Neural progenitor cell (in vitro differentiated cells): ENCODE measurements at regions not wholly inside any gene's neighbourhood (a gene's known extent, or its start where the extent isn't known, plus 50 kb on each side); places are given as distances from the start of the nearest gene placed in this dataset.

Experiments
- CTCF ChIP-seq: fragments of 200-600 bp; sonication (generic); IDR thresholded peaks from 2 replicates; pipeline ENCODE4 v1.5.1; 2017; ENCODE audit warnings: antibody characterized with exemption, mild to moderate bottlenecking
- EZH2 ChIP-seq: fragments of 200-600 bp; sonication (generic); IDR thresholded peaks from 2 replicates; pipeline ENCODE4 v1.6.1; 2017; ENCODE audit warnings: antibody characterized with exemption, mild to moderate bottlenecking, moderate library complexity

DNA sequence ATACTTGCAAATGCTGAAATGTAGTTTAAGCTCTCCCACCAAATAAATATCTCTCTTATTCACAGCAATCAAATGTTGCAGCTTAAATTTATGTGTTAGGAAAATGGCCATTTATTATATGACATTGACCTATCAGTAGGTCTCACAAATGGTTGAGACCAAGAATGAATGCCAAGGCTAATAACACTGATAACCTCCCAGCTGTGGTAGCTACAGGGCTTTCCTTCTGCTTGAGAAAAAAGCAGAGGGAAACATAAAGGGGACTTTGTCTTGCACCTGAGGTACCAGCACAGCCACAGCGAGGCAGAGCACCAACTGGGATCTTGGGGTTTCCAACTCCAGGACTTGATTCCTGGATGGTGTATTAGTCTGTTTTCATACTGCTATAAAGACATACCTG lies 73.1 kb upstream of the TTC14 start:
- TF ChIP-seq CTCF, result no peak
- TF ChIP-seq EZH2, result no peak
